Naive thymus-derived CD4-positive, alpha-beta T cell (primary cell): ENCODE measurements at regions not wholly inside any gene's neighbourhood (a gene's known extent, or its start where the extent isn't known, plus 50 kb on each side); places are given as distances from the start of the nearest gene placed in this dataset.
A peak's percentile ranks its signal among the peaks of the same experiment; 100 is the strongest.

Source experiments
- ATAC-seq: fragments of 150-1000 bp; cut with Tn5 transposase; 2 replicates; pipeline ENCODE4 v1.10.0; 2021; ENCODE audit warnings: mild to moderate bottlenecking, moderate library complexity
- CTCF ChIA-PET: fragments of 350-600 bp; sonication (Branson Sonifier 250); formaldehyde crosslinking; loops from one replicate; lab custom pipeline; 2021; ENCODE audit warnings: antibody characterized with exemption; lab: Charles Lee
- POLR2A ChIA-PET: fragments of 350-600 bp; sonication (Branson Sonifier 250); formaldehyde crosslinking; loops from one replicate; lab custom pipeline; 2021; ENCODE audit warnings: antibody characterized with exemption, inconsistent platforms; lab: Charles Lee
- DNase-seq, 9 donors: peaks; one replicate each; pipeline versions ENCODE4 v3.0.0 to v3.0.0-alpha.2; 2020 to 2022; ENCODE audit warnings: mixed read lengths in 1 of 9
- H3K27ac ChIP-seq: one replicate; pipeline ENCODE4 v1.7.0; 2013; ENCODE audit warnings: mild to moderate bottlenecking, low read depth, low read length, moderate library complexity
- H3K27me3 ChIP-seq, 2 donors: one replicate each; pipeline ENCODE4 v1.7.0; 2013; ENCODE audit warnings: low read length in 2 of 2, mild to moderate bottlenecking in 2 of 2, moderate library complexity in 2 of 2; ENCODE audit not compliant: control insufficient read depth in 2 of 2, insufficient read depth in 2 of 2
- H3K36me3 ChIP-seq, 3 experiments: 1 replicate in 2 of 3; 2 replicates in 1 of 3; pipeline ENCODE4 v1.7.0; 2013; ENCODE audit warnings: low read length in 3 of 3, mild to moderate bottlenecking in 3 of 3, moderate library complexity in 1 of 3; ENCODE audit not compliant: insufficient read depth in 3 of 3, control insufficient read depth in 2 of 3
- H3K4me1 ChIP-seq, 2 donors: one replicate each; pipeline ENCODE4 v1.7.0; 2013; ENCODE audit warnings: low read length in 2 of 2, mild to moderate bottlenecking in 2 of 2, moderate library complexity in 1 of 2; ENCODE audit not compliant: control insufficient read depth in 2 of 2, insufficient read depth in 2 of 2
- H3K4me3 ChIP-seq: 2 replicates; pipeline ENCODE4 v1.7.0; 2013; ENCODE audit warnings: mild to moderate bottlenecking, low read length
- H3K9me3 ChIP-seq, 3 experiments: 1 replicate in 2 of 3; 2 replicates in 1 of 3; pipeline ENCODE4 v1.7.0; 2013; ENCODE audit warnings: low read length in 3 of 3; ENCODE audit not compliant: control insufficient read depth in 2 of 3
- H3K27ac Mint-ChIP-seq, 9 donors: one replicate each; pipeline ENCODE4 v1.8.0; 2020 to 2022; ENCODE audit warnings: mixed read lengths in 9 of 9, mild to moderate bottlenecking in 8 of 9, moderate library complexity in 5 of 9, inconsistent platforms in 2 of 9
- H3K27me3 Mint-ChIP-seq, 5 donors: one replicate each; pipeline ENCODE4 v1.8.0; 2021 to 2022; ENCODE audit warnings: mixed read lengths in 5 of 5, mild to moderate bottlenecking in 1 of 5
- H3K36me3 Mint-ChIP-seq, 5 donors: one replicate each; pipeline ENCODE4 v1.8.0; 2020 to 2022; ENCODE audit warnings: mixed read lengths in 5 of 5, mild to moderate bottlenecking in 3 of 5, inconsistent platforms in 1 of 5
- H3K4me1 Mint-ChIP-seq, 7 donors: one replicate each; pipeline ENCODE4 v1.8.0; 2020 to 2022; ENCODE audit warnings: mixed read lengths in 7 of 7, mild to moderate bottlenecking in 3 of 7, inconsistent platforms in 1 of 7
- H3K4me3 Mint-ChIP-seq, 10 donors: one replicate each; pipeline ENCODE4 v1.8.0; 2020 to 2022; ENCODE audit warnings: mild to moderate bottlenecking in 10 of 10, mixed read lengths in 10 of 10, moderate library complexity in 6 of 10, inconsistent platforms in 2 of 10
- H3K9me3 Mint-ChIP-seq, 11 donors: one replicate each; pipeline ENCODE4 v1.8.0; 2020 to 2022; ENCODE audit warnings: mixed read lengths in 11 of 11, mild to moderate bottlenecking in 4 of 11, inconsistent platforms in 1 of 11, moderate library complexity in 1 of 11
- intact Hi-C, 2 donors: fragments of 100-400 bp; cut with micrococcal nuclease; formaldehyde crosslinking; loops; one replicate each; pipeline ENCODE4 v1.15.1; 2023

- Histone ChIP-seq H3K9me3 (peaks cover 0 to 5% (median 0%) of the 10 kb centered on the region in 3 experiments), H3K36me3 (no peaks in the 10 kb centered on the region), H3K4me3 (no peak overlapping the region), H3K27ac (no peak overlapping the region), H3K27me3 (no peaks in the 10 kb centered on the region), H3K4me1 (no peaks in the 10 kb centered on the region)
- H3K4me1 Mint-ChIP-seq = peaks cover 0 to 34% (median 15%) of the 10 kb centered on the region in 7 donors
- ATAC-seq (no peak), DNase-seq (no peak)
- peaks cover 0 to 4% (median 0%) of the 10 kb centered on the region in 5 donors for H3K27me3 Mint-ChIP-seq
- intact Hi-C loops = loop anchor here in 1 of 2 donors (10.0 kb wide), 1 partner anchor 430 kb away; no protein-coding TSS in a partner anchor
- peaks cover 0 to 4% (median 0%) of the 10 kb centered on the region in 5 donors for H3K36me3 Mint-ChIP-seq
- CTCF ChIA-PET = no interaction called here
- POLR2A ChIA-PET = no interaction called here
- H3K9me3 Mint-ChIP-seq = peaks cover 0 to 8% (median 0%) of the 10 kb centered on the region in 11 donors
- H3K4me3 Mint-ChIP-seq = no peak overlapping the region
- no peak overlapping the region for H3K27ac Mint-ChIP-seq
Measured at GRCh38 chr14:98564541-98564940, 707.5 kb downstream of the BCL11B start.

- H3K27me3 Mint-ChIP-seq = peaks cover 0 to 4% (median 0%) of the 10 kb centered on the region in 5 donors
- Histone ChIP-seq H3K27ac (no peak overlapping the region), H3K4me3 (no peak overlapping the region), H3K27me3 (no peaks in the 10 kb centered on the region), H3K36me3 (no peaks in the 10 kb centered on the region), H3K4me1 (no peaks in the 10 kb centered on the region), H3K9me3 (no peaks in the 10 kb centered on the region)
- DNase-seq = no peak
- peaks cover 0 to 13% (median 5%) of the 10 kb centered on the region in 11 donors for H3K9me3 Mint-ChIP-seq
- POLR2A ChIA-PET = no interaction called here
- H3K27ac Mint-ChIP-seq = no peak overlapping the region
- CTCF ChIA-PET = interaction anchor here (1.1 kb wide), 1 partner anchor 591 kb away, joined by 3 read pairs; no protein-coding TSS in a partner anchor
- H3K36me3 Mint-ChIP-seq = peaks cover 0 to 4% (median 0%) of the 10 kb centered on the region in 5 donors
- no peak for ATAC-seq
- intact Hi-C loops = no loop called here
- H3K4me3 Mint-ChIP-seq = no peak overlapping the region
- peaks cover 0 to 29% (median 4%) of the 10 kb centered on the region in 7 donors for H3K4me1 Mint-ChIP-seq
Measured at GRCh38 chr14:98571104-98571503, 700.9 kb downstream of the BCL11B start.

- Mint-ChIP-seq H3K9me3 (peaks cover 0 to 13% (median 5%) of the 10 kb centered on the region in 11 donors), H3K36me3 (peaks cover 0 to 4% (median 0%) of the 10 kb centered on the region in 5 donors), H3K4me3 (no peak overlapping the region), H3K27me3 (peaks cover 0 to 4% (median 0%) of the 10 kb centered on the region in 5 donors), H3K4me1 (peaks cover 0 to 10% (median 3%) of the 10 kb centered on the region in 7 donors), H3K27ac (no peak overlapping the region)
- ATAC-seq (no peak), DNase-seq (no peak)
- ChIA-PET CTCF (no interaction called here), POLR2A (no interaction called here)
- Histone ChIP-seq H3K36me3 (no peaks in the 10 kb centered on the region), H3K27me3 (no peaks in the 10 kb centered on the region), H3K9me3 (no peaks in the 10 kb centered on the region), H3K4me3 (no peak overlapping the region), H3K4me1 (no peaks in the 10 kb centered on the region), H3K27ac (no peak overlapping the region)
- intact Hi-C loops = no loop called here
Measured at GRCh38 chr14:98573082-98573481, 698.9 kb downstream of the BCL11B start.

- intact Hi-C loops = no loop called here
- Histone ChIP-seq H3K9me3 (no peaks in the 10 kb centered on the region), H3K36me3 (no peaks in the 10 kb centered on the region), H3K27ac (no peak overlapping the region), H3K4me1 (no peaks in the 10 kb centered on the region), H3K4me3 (no peak overlapping the region), H3K27me3 (no peaks in the 10 kb centered on the region)
- DNase-seq = no peak
- Mint-ChIP-seq H3K27ac (no peak overlapping the region), H3K4me3 (no peak overlapping the region), H3K9me3 (peaks cover 0 to 9% (median 5%) of the 10 kb centered on the region in 11 donors), H3K36me3 (peaks cover 0 to 3% (median 0%) of the 10 kb centered on the region in 5 donors), H3K4me1 (no peaks in the 10 kb centered on the region), H3K27me3 (peaks cover 0 to 2% (median 0%) of the 10 kb centered on the region in 5 donors)
- ChIA-PET CTCF (no interaction called here), POLR2A (no interaction called here)
- no peak for ATAC-seq
Measured at GRCh38 chr14:98576463-98576862, 695.5 kb downstream of the BCL11B start.

- Mint-ChIP-seq H3K27ac (no peak overlapping the region), H3K4me1 (no peaks in the 10 kb centered on the region), H3K36me3 (no peaks in the 10 kb centered on the region), H3K4me3 (no peak overlapping the region), H3K9me3 (peaks cover 0 to 9% (median 3%) of the 10 kb centered on the region in 11 donors), H3K27me3 (peaks cover 0 to 10% (median 0%) of the 10 kb centered on the region in 5 donors)
- H3K4me3 ChIP-seq = no peak overlapping the region
- no peaks in the 10 kb centered on the region for H3K36me3 ChIP-seq
- intact Hi-C loops = no loop called here
- no peak overlapping the region for H3K27ac ChIP-seq
- H3K4me1 ChIP-seq = no peaks in the 10 kb centered on the region
- ChIA-PET POLR2A (no interaction called here), CTCF (no interaction called here)
- no peaks in the 10 kb centered on the region for H3K9me3 ChIP-seq
- DNase-seq = no peak
- ATAC-seq = no peak
- H3K27me3 ChIP-seq = no peaks in the 10 kb centered on the region
Measured at GRCh38 chr14:98578204-98578603, 693.8 kb downstream of the BCL11B start.

GRCh38 chr14:98579140-98579539 lies 692.9 kb downstream of the BCL11B start:
- Histone ChIP-seq H3K36me3 (no peaks in the 10 kb centered on the region), H3K27me3 (no peaks in the 10 kb centered on the region), H3K4me1 (no peaks in the 10 kb centered on the region), H3K27ac (no peak overlapping the region), H3K4me3 (no peak overlapping the region), H3K9me3 (no peaks in the 10 kb centered on the region)
- intact Hi-C loops = no loop called here
- ATAC-seq = no peak
- H3K36me3 Mint-ChIP-seq = no peaks in the 10 kb centered on the region
- H3K27ac Mint-ChIP-seq = no peak overlapping the region
- H3K9me3 Mint-ChIP-seq = peaks cover 0 to 17% (median 4%) of the 10 kb centered on the region in 11 donors
- H3K27me3 Mint-ChIP-seq = peaks cover 0 to 10% (median 0%) of the 10 kb centered on the region in 5 donors
- no peak overlapping the region for H3K4me3 Mint-ChIP-seq
- ChIA-PET CTCF (no interaction called here), POLR2A (interaction anchor here (0.7 kb wide), 1 partner anchor 380 kb away, joined by 3 read pairs; no protein-coding TSS in a partner anchor)
- no peak for DNase-seq
- H3K4me1 Mint-ChIP-seq = no peaks in the 10 kb centered on the region

GRCh38 chr14:98580131-98580678 lies 691.8 kb downstream of the BCL11B start:
- no peak overlapping the region for H3K4me3 ChIP-seq
- no peaks in the 10 kb centered on the region for H3K36me3 Mint-ChIP-seq
- H3K4me1 Mint-ChIP-seq = peaks cover 0 to 5% (median 0%) of the 10 kb centered on the region in 7 donors
- no peaks in the 10 kb centered on the region for H3K36me3 ChIP-seq
- POLR2A ChIA-PET = no interaction called here
- DNase-seq (peak in 5 of 9 donors; percentile 7 to 34 (median 29)), ATAC-seq (no peak)
- no peak overlapping the region for H3K27ac ChIP-seq
- no peaks in the 10 kb centered on the region for H3K9me3 ChIP-seq
- peaks cover 0 to 17% (median 3%) of the 10 kb centered on the region in 11 donors for H3K9me3 Mint-ChIP-seq
- H3K27me3 Mint-ChIP-seq = peaks cover 0 to 10% (median 0%) of the 10 kb centered on the region in 5 donors
- no peaks in the 10 kb centered on the region for H3K27me3 ChIP-seq
- H3K27ac Mint-ChIP-seq = peak overlapping the region in 1 of 9 donors; percentile 34
- H3K4me3 Mint-ChIP-seq = no peak overlapping the region
- intact Hi-C loops = no loop called here
- no peaks in the 10 kb centered on the region for H3K4me1 ChIP-seq
- CTCF ChIA-PET = no interaction called here
